ENCODE measurements at regions not wholly inside any gene's neighbourhood (a gene's known extent, or its start where the extent isn't known, plus 50 kb on each side); places are given as distances from the start of the nearest gene placed in this dataset.

DNA sequence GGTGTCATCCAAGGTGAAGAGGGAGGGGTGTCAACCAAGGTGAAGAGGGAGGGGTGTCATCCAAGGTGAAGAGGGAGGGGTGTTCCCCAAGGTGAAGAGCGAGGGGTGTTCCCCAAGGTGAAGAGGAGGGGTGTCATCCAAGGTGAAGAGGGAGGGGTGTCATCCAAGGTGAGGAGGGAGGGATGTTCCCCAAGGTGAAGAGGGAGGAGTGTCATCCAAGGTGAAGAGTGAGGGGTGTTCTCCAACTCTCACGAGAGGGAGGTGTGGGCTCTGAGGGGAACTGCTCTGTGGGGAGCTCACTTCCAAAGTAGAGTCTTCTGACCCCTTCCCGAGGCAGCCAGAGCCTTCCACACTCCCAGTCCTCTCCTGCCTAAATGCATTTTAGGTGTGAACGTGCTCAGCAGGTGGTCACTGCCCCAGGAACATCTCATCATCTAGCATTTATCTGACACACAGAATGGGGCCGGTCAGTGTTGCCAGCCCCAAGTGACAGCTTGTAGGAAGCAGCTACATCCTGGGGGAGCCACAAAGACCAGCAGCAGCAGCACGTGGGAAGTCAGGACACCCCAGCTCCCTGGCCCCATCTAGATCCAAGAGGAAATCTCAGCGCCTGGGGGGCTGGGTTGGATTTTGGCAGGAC lies 323.8 kb downstream of the GLRX3 start:
- Histone ChIP-seq H2BK5ac (ENCODE audit: low read depth, low read length, poor library complexity, severe bottlenecking) (no peak overlapping the region), H4K91ac (ENCODE audit: low read length) (no peak overlapping the region), H3K4me2 (ENCODE audit: low read length, poor library complexity, severe bottlenecking) (no peak overlapping the region), H2AK5ac (ENCODE audit: low read length, severe bottlenecking) (no peak overlapping the region), H3K4ac (ENCODE audit: low read depth in 1 of 2, low read length in 2 of 2) (no peak overlapping the region), H3K79me1 (replicated peaks; ENCODE audit: low read length, poor library complexity, severe bottlenecking) (no peaks in the 10 kb centered on the region), H2BK12ac (ENCODE audit: low read length in 2 of 2) (no peak overlapping the region), H4K8ac (ENCODE audit: low read length) (no peak overlapping the region), H3K27ac (ENCODE audit: low read length, poor library complexity, severe bottlenecking) (no peak overlapping the region), H3K27me3 (ENCODE audit: control insufficient read depth in 1 of 2, insufficient read depth in 1 of 2, low read length in 2 of 2) (no peaks in the 10 kb centered on the region), H3K14ac (ENCODE audit: low read length in 2 of 2) (no peak overlapping the region), H3K23ac (ENCODE audit: low read length in 2 of 2) (no peak overlapping the region), H3K18ac (ENCODE audit: low read depth in 1 of 2, low read length in 2 of 2) (no peak overlapping the region), H3K36me3 (ENCODE audit: control insufficient read depth in 1 of 2, insufficient read depth in 2 of 2, low read depth in 1 of 2, low read length in 2 of 2) (no peaks in the 10 kb centered on the region), H3K4me1 (ENCODE audit: control insufficient read depth, insufficient read depth, low read depth, low read length) (no peaks in the 10 kb centered on the region), H3K4me3 (ENCODE audit: insufficient read depth in 1 of 2, low read depth in 1 of 2, low read length in 2 of 2) (no peak overlapping the region), H3K9me3 (ENCODE audit: control insufficient read depth, low read length) (no peaks in the 10 kb centered on the region), H2BK15ac (ENCODE audit: low read depth, poor library complexity, severe bottlenecking) (no peak overlapping the region), H2AFZ (ENCODE audit: low read depth, low read length) (no peak overlapping the region), H3K9ac (ENCODE audit: low read length) (no peak overlapping the region), H2BK120ac (ENCODE audit: low read depth, low read length) (no peak overlapping the region)
- DNase-seq = no peak
- 34% methylated on average over 6 of the region's 7 CpGs for WGBS

DNA sequence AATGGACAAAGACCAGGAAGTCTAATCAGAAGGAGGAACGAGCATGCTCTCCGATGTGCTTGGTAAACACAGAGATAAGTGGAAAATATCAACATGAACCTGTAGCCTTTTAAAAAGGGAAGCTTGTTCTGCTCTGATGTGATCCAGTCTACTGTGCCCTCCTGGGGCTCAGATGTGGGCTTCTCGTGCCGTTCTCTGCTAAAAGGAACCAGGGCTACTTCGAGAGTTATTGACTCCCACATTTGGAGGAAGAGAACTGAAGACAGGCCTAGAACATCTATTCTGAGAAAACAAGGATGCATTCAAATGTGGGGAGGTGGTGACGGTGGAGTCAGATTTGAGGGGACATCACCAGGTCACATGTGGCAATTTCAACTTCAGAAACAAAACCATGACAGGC lies 325.4 kb downstream of the GLRX3 start:
- Histone ChIP-seq H2AFZ (ENCODE audit: low read depth, low read length) (no peak overlapping the region), H2BK15ac (ENCODE audit: low read depth, poor library complexity, severe bottlenecking) (no peak overlapping the region), H3K27me3 (ENCODE audit: control insufficient read depth in 1 of 2, insufficient read depth in 1 of 2, low read length in 2 of 2) (no peaks in the 10 kb centered on the region), H3K23ac (ENCODE audit: low read length in 2 of 2) (no peak overlapping the region), H3K4ac (ENCODE audit: low read depth in 1 of 2, low read length in 2 of 2) (no peak overlapping the region), H3K4me1 (ENCODE audit: control insufficient read depth, insufficient read depth, low read depth, low read length) (no peaks in the 10 kb centered on the region), H3K36me3 (ENCODE audit: control insufficient read depth in 1 of 2, insufficient read depth in 2 of 2, low read depth in 1 of 2, low read length in 2 of 2) (no peaks in the 10 kb centered on the region), H3K27ac (ENCODE audit: low read length, poor library complexity, severe bottlenecking) (no peak overlapping the region), H2BK120ac (ENCODE audit: low read depth, low read length) (no peak overlapping the region), H3K4me3 (ENCODE audit: insufficient read depth in 1 of 2, low read depth in 1 of 2, low read length in 2 of 2) (no peak overlapping the region), H3K4me2 (ENCODE audit: low read length, poor library complexity, severe bottlenecking) (no peak overlapping the region), H3K18ac (ENCODE audit: low read depth in 1 of 2, low read length in 2 of 2) (no peak overlapping the region), H2BK12ac (ENCODE audit: low read length in 2 of 2) (no peak overlapping the region), H3K79me1 (replicated peaks; ENCODE audit: low read length, poor library complexity, severe bottlenecking) (no peaks in the 10 kb centered on the region), H3K9me3 (ENCODE audit: control insufficient read depth, low read length) (no peaks in the 10 kb centered on the region), H2BK5ac (ENCODE audit: low read depth, low read length, poor library complexity, severe bottlenecking) (no peak overlapping the region), H2AK5ac (ENCODE audit: low read length, severe bottlenecking) (no peak overlapping the region), H3K14ac (ENCODE audit: low read length in 2 of 2) (no peak overlapping the region), H4K8ac (ENCODE audit: low read length) (no peak overlapping the region), H4K91ac (ENCODE audit: low read length) (no peak overlapping the region), H3K9ac (ENCODE audit: low read length) (no peak overlapping the region)
- DNase-seq = no peak
- 76% methylated on average over 6 of the region's 6 CpGs for WGBS

DNA sequence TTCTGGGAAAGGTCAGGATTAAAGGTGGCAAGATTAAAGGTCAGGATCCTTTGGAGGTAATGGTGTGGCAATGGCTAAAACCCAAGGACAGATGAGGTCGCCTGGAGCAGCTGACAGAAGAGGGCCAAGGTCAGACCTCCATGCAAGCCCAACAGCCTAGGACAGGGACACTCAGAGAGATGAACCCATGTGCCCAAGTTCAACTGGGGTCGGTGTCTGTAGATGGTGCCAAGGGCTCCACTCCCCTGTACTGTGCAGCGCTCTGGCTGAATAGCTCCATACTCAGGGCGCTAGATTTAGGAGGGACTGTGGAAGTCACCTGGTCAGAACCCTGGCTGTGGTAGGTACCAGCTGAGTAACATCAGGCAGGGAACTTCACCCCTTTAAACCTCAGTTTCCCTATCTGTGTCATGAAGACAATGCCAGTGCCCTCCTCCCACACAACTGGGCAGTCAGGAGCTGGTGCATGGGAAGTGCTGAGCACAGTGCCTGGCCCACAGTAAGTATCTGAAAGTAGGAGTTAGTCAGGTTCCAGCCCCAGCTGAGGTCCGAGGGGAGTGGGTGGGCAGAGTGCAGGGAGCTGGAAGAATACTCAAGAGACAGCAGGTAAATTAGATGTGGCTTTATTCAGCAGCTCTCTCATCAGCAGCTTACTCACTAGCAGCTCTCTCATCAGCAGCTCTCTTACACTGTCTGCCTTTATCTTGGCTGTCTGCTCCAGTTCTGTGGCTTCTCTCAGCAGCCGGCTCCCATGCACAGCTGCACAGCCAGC lies 327.1 kb downstream of the GLRX3 start:
- no peak overlapping the region for H2BK12ac ChIP-seq (ENCODE audit: low read length in 2 of 2)

DNA sequence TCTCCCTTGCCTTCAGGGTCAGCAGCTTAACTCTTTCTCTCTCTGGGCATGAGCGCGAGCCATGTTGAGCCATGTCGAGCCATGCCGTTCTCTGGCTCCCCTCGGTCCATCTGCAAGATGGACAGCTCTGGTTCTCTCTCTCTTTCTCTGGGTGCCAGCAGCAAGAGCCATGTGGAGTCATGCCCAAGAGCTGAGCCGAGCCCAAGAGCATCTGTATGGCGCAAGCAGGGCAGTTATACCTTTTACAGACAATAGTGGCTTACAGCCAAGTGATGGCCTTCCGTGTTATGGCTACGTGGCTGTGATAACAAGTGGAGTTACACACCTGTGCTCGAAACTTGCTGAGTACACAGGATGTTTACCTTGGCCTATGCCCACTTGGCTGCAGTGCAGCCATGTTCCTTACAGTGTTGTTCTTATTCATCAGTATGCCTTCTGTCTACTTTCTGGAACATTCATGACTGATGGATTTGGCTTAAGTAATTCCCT lies 327.7 kb downstream of the GLRX3 start:
- Histone ChIP-seq H3K23ac (ENCODE audit: low read length in 2 of 2) (no peak overlapping the region), H3K18ac (ENCODE audit: low read depth in 1 of 2, low read length in 2 of 2) (no peak overlapping the region), H4K91ac (ENCODE audit: low read length) (no peak overlapping the region), H2BK12ac (ENCODE audit: low read length in 2 of 2) (no peak overlapping the region), H2AK5ac (ENCODE audit: low read length, severe bottlenecking) (no peak overlapping the region), H4K8ac (ENCODE audit: low read length) (no peak overlapping the region), H3K36me3 (ENCODE audit: control insufficient read depth in 1 of 2, insufficient read depth in 2 of 2, low read depth in 1 of 2, low read length in 2 of 2) (no peaks in the 10 kb centered on the region), H3K9me3 (ENCODE audit: control insufficient read depth, low read length) (peaks cover 20% of the 10 kb centered on the region), H3K79me1 (replicated peaks; ENCODE audit: low read length, poor library complexity, severe bottlenecking) (no peaks in the 10 kb centered on the region), H2BK120ac (ENCODE audit: low read depth, low read length) (no peak overlapping the region), H2BK15ac (ENCODE audit: low read depth, poor library complexity, severe bottlenecking) (no peak overlapping the region), H3K9ac (ENCODE audit: low read length) (no peak overlapping the region), H3K4ac (ENCODE audit: low read depth in 1 of 2, low read length in 2 of 2) (no peak overlapping the region), H3K4me1 (ENCODE audit: control insufficient read depth, insufficient read depth, low read depth, low read length) (no peaks in the 10 kb centered on the region), H3K4me3 (ENCODE audit: insufficient read depth in 1 of 2, low read depth in 1 of 2, low read length in 2 of 2) (no peak overlapping the region), H3K14ac (ENCODE audit: low read length in 2 of 2) (no peak overlapping the region), H3K27me3 (ENCODE audit: control insufficient read depth in 1 of 2, insufficient read depth in 1 of 2, low read length in 2 of 2) (no peaks in the 10 kb centered on the region), H3K27ac (ENCODE audit: low read length, poor library complexity, severe bottlenecking) (no peak overlapping the region), H2BK5ac (ENCODE audit: low read depth, low read length, poor library complexity, severe bottlenecking) (no peak overlapping the region), H2AFZ (ENCODE audit: low read depth, low read length) (no peak overlapping the region), H3K4me2 (ENCODE audit: low read length, poor library complexity, severe bottlenecking) (no peak overlapping the region)
- WGBS = 83% methylated on average over 10 of the region's 10 CpGs
- no peak for DNase-seq

More for the DNA sequence above, 327.1 kb downstream of the GLRX3 start:
- no peaks in the 10 kb centered on the region for H3K4me1 ChIP-seq (ENCODE audit: control insufficient read depth, insufficient read depth, low read depth, low read length)
- H3K27ac ChIP-seq (ENCODE audit: low read length, poor library complexity, severe bottlenecking) = no peak overlapping the region
- H3K4me2 ChIP-seq (ENCODE audit: low read length, poor library complexity, severe bottlenecking) = no peak overlapping the region
- no peak overlapping the region for H4K8ac ChIP-seq (ENCODE audit: low read length)
- H2BK15ac ChIP-seq (ENCODE audit: low read depth, poor library complexity, severe bottlenecking) = no peak overlapping the region
- no peak overlapping the region for H3K4ac ChIP-seq (ENCODE audit: low read depth in 1 of 2, low read length in 2 of 2)
- no peak overlapping the region for H3K18ac ChIP-seq (ENCODE audit: low read depth in 1 of 2, low read length in 2 of 2)
- H2AK5ac ChIP-seq (ENCODE audit: low read length, severe bottlenecking) = no peak overlapping the region
- H3K9ac ChIP-seq (ENCODE audit: low read length) = no peak overlapping the region
- H3K36me3 ChIP-seq (ENCODE audit: control insufficient read depth in 1 of 2, insufficient read depth in 2 of 2, low read depth in 1 of 2, low read length in 2 of 2) = no peaks in the 10 kb centered on the region
- no peak overlapping the region for H2AFZ ChIP-seq (ENCODE audit: low read depth, low read length)
- no peak overlapping the region for H3K23ac ChIP-seq (ENCODE audit: low read length in 2 of 2)
- H4K91ac ChIP-seq (ENCODE audit: low read length) = no peak overlapping the region
- H2BK120ac ChIP-seq (ENCODE audit: low read depth, low read length) = no peak overlapping the region
- peaks cover 16% of the 10 kb centered on the region for H3K9me3 ChIP-seq (ENCODE audit: control insufficient read depth, low read length)
- H3K27me3 ChIP-seq (ENCODE audit: control insufficient read depth in 1 of 2, insufficient read depth in 1 of 2, low read length in 2 of 2) = no peaks in the 10 kb centered on the region
- 72% methylated on average over 6 of the region's 6 CpGs for WGBS
- no peaks in the 10 kb centered on the region for H3K79me1 ChIP-seq (replicated peaks; ENCODE audit: low read length, poor library complexity, severe bottlenecking)
- DNase-seq = no peak
- no peak overlapping the region for H2BK5ac ChIP-seq (ENCODE audit: low read depth, low read length, poor library complexity, severe bottlenecking)
- no peak overlapping the region for H3K4me3 ChIP-seq (ENCODE audit: insufficient read depth in 1 of 2, low read depth in 1 of 2, low read length in 2 of 2)
- H3K14ac ChIP-seq (ENCODE audit: low read length in 2 of 2) = no peak overlapping the region
